HG02973 (cell line): ENCODE measurements at regions not wholly inside any gene's neighbourhood (a gene's known extent, or its start where the extent isn't known, plus 50 kb on each side); places are given as distances from the start of the nearest gene placed in this dataset.
"Not testable (repeated sequence)": the region's sequence is repeated elsewhere in the genome, so short reads cannot be mapped to it uniquely, and the experiment has no call there.

Experiments
- ATAC-seq: cut with Tn5 transposase; IDR thresholded peaks from one replicate; pipeline ENCODE4 v1.9.1; 2021; ENCODE audit warnings: moderate library complexity; ENCODE audit not compliant: unreplicated experiment

DNA sequence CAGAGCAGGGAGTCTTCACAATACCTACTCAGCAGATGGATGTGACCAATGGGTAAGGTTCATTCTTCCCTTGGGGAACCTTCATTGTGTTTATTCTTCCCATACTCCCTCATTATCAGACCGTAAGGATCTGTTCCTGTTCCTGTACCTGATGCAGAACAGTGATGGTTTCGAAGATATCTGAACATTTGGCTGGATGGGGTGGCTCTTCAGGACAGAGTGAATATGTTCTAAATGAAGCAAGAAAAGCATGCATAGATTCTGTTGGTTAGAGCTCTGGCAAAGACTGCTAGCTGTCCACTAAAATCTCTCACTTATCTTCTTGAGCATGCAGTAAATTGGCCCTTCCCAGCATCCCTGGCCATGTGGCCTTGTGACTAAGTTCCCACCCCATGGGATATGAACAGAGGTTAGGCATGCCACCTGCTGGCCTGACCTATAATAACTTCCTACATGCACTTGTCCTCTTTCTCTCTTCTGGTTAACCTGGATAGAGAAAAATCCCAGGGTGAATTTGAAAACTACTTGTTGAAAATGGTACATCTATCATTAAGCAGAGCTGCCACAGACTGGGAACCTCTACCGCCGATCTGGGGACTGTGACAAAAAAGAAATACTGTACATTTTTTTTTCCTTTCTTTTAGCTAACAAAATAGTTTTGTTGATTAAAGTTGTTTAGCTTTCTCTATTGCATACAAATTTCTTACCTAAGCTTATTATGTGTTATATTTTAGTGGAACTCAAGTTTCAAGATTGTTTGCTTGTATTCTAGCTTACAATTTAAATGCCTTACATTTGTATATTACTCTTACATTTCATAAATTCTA lies 60.0 kb upstream of the BANK1 start:
- ATAC-seq = peak; percentile 90

- ATAC-seq = no peak
These were observed 63.3 kb upstream of the BANK1 start for GRCh38 chr4:101727238-101727637.

- peak; percentile 48 for ATAC-seq
These were observed 66.4 kb upstream of the BANK1 start for GRCh38 chr4:101724093-101724492.

GRCh38 chr4:101718810-101719209 lies 71.7 kb upstream of the BANK1 start:
- ATAC-seq = no peak

DNA sequence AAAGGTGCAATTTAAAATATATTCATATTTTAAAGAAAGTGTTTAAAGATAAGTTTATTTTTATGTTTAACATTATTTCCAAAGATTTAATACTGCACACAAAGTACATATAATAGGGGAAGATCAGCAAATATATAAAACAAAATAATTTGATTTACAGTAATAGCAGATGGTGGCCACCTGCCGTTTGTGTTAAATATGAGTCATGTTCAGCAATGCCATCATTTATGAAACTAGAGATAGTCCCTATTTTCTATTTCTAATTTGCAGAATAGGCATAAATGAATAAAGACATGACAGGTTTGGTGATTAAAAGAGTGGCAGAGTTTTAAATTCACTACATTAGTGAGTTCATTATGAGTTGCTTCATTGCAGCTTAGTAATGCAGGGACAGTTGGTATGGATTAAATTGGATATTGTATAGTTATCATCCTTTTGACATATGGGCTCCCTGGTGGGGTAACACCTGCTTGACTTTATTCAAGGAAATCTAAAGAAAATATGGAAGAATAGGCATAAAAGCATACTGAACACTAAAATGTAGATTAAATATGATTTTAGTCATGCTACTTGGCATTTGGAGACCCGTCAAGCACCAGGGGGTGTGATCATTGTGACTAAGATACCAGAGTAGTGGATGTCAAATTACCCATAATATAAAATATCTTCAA lies 78.8 kb upstream of the BANK1 start:
- ATAC-seq = no peak

GRCh38 chr4:101710806-101711205 lies 79.7 kb upstream of the BANK1 start:
- ATAC-seq = no peak

- ATAC-seq = no peak
These were observed 82.1 kb upstream of the BANK1 start for GRCh38 chr4:101708293-101709039.

- ATAC-seq = no peak
These were observed 82.9 kb upstream of the BANK1 start for GRCh38 chr4:101707596-101707995.

GRCh38 chr4:101706535-101707057 lies 83.9 kb upstream of the BANK1 start:
- no peak for ATAC-seq

GRCh38 chr4:101701551-101701950 lies 89.0 kb upstream of the BANK1 start:
- ATAC-seq = no peak

GRCh38 chr4:101699441-101700124 lies 90.9 kb upstream of the BANK1 start:
- ATAC-seq = no peak

DNA sequence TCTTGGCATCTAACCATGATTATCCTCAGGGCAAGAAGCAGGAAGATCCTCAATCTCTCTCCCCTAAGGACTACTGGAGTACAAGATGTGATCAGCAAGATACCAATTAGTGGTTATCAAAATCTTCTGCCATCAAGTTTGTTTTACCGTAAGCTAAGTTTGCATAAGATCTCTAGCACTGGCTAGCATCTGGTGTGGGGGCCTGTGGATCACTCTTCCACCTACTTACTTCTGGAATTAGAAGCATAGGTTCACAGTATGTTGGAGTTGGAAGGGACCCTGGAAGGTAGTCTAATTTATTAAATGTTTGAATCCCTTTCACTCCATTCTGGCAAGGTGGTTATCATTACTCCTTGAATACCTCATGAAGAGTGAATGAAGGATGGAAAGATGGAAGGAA lies 93.3 kb upstream of the BANK1 start:
- ATAC-seq = no peak

- ATAC-seq = no peak
These were observed 94.1 kb upstream of the BANK1 start for GRCh38 chr4:101696276-101697010.

GRCh38 chr4:101695176-101695575 lies 95.4 kb upstream of the BANK1 start:
- ATAC-seq = no peak

- not testable (repeated sequence) for ATAC-seq
These were observed 96.1 kb upstream of the BANK1 start for GRCh38 chr4:101694403-101694802.

GRCh38 chr4:101693842-101694398 lies 96.6 kb upstream of the BANK1 start:
- peak; percentile 60 for ATAC-seq

- no peak for ATAC-seq
These were observed 101.3 kb upstream of the BANK1 start for GRCh38 chr4:101689220-101689619.

- ATAC-seq = no peak
These were observed 105.4 kb upstream of the BANK1 start for GRCh38 chr4:101685126-101685525.

DNA sequence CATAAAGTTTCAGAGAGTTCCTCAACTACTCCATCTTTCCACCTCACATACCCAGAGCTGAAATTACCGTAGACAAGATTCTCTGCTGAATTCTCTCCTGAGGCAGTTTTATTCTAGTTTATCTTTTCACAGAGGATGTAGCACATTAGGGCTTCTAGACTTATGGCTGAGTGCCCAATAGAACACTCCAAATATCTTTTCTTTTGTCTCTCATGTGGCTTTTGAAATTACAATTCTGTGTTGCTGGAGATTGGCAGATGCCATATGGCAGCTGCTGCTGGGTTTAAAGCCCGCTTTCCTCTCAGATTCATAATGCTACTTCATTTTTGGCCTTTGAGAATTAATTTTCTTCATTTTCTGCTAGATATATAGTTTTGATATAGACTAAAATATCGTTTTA lies 107.6 kb upstream of the BANK1 start:
- no peak for ATAC-seq

DNA sequence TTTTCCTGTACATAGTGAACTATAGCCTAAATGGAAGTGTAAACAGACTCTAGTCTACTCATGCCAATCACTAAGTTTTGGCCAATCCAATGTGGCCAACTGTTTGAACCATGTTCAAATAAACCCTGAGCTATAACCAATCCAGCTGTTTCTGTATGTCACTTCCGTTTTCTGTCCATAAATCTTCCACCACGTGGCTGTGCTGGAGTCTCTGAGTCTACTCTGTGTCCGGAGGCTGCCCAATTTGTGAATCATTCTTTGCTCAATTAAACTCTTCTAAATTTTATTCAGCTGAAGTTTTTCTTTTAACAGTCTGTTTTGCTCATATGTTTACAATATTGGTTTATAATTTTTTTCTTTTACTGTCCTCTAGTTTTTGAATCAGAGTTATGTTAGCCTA lies 112.3 kb upstream of the BANK1 start:
- no peak for ATAC-seq
